SK-N-MC (cell line): ENCODE measurements at regions not wholly inside any gene's neighbourhood (a gene's known extent, or its start where the extent isn't known, plus 50 kb on each side); places are given as distances from the start of the nearest gene placed in this dataset.

Source experiments
- EZH2 ChIP-seq: fragments of 200-600 bp; sonication (generic); IDR thresholded peaks from one replicate; pipeline ENCODE4 v1.6.1; 2017; ENCODE audit warnings: antibody characterized with exemption
- POLR2AphosphoS5 ChIP-seq: IDR thresholded peaks from 2 replicates; pipeline ENCODE4 v1.6.1; 2012; ENCODE audit warnings: mild to moderate bottlenecking, low read depth, low read length, borderline replicate concordance

DNA sequence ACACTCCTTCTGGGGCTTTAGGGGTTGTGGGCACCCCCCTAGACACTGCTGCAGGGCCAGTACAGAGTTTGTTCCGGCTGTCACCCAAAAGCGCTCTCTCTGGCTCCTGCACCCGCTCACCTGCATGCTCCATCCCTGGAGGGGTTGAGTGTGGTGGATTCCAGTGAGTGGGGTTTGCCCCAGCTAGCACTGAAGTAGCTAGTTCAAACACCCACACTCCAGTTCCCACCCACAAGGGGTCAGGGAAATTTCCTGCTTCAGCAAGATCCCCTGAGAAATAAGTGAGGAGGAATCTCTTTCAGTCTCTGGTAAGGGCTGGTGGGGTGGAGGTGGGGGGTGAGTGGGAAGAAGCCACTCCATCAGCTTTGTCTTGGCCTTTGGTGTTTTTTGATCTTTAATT, 73.6 kb downstream of the TMEM17 start:
- TF ChIP-seq EZH2 (no peak), POLR2AphosphoS5 (no peak)
